SH-SY5Y (cell line): ENCODE measurements at regions not wholly inside any gene's neighbourhood (a gene's known extent, or its start where the extent isn't known, plus 50 kb on each side); places are given as distances from the start of the nearest gene placed in this dataset.

ENCODE experiments used
- GATA2 ChIP-seq: IDR thresholded peaks from 2 replicates; pipeline ENCODE4 v1.6.1; 2011; ENCODE audit warnings: mild to moderate bottlenecking, low read depth, low read length
- GATA3 ChIP-seq: IDR thresholded peaks from 2 replicates; pipeline ENCODE4 v1.6.1; 2011; ENCODE audit warnings: low read depth, mild to moderate bottlenecking, low read length, moderate library complexity

DNA sequence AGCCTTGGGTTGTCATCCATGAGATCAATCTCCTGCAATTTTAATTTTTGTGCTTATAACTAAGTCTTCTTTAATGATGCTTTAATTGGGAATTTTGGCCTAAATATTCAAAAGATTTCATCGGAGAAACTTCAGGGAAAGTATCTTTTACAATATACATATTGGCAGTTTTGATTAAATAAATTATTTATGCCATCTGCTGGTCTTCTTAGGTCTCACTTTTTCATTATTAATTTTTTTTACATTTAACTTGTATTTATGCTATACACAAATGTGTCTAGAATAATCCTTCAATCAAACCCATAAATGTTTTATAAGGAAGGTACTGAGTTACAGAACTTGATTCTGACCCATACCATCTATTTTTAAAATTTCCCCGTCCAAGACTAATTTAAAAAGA, 95.1 kb upstream of the XPO1 start:
- TF ChIP-seq GATA3 (no peak), GATA2 (no peak)

DNA sequence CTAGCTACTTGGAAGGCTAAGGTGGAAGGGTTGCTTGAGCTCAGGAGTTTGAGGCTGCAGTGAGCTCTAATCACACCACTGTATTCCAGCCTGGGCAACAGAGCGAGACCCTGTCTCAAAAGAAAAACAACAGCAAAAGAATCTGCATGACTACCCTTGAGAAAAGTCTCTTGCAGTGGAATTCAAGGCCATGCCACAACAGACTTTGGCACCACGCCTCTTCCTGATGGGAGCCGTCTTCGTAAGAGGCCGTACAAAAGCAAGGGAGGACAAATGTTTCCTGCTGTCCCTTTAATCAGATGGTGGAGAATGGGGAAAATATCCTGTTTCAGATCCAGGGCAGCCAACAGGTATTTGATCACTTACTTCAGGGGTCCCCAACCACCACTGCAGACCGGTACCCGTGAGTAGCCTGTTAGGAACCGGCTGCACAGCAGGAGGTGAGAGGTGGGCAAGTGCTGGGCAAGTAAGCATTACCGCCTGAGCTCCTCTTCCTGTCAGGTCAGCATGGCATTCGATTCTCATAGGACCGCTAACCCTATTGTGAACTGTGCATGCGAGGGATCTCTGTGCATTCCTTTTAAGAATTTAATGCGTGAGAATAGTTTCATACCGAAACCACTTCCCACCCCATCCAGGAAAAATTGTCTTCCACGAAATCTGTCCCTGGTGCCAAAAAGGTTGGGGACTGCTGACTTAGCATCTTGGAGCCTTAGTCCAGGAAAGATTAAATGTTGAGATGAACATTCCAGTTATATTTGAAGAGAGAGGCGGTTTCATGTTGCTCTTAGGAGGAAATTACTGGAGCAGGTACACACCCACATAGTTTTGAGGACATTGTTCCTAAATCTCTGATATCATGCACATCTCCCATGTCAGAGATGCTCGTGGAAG, 94.4 kb upstream of the XPO1 start:
- no peak for TF ChIP-seq GATA3
- TF ChIP-seq GATA2 = no peak

DNA sequence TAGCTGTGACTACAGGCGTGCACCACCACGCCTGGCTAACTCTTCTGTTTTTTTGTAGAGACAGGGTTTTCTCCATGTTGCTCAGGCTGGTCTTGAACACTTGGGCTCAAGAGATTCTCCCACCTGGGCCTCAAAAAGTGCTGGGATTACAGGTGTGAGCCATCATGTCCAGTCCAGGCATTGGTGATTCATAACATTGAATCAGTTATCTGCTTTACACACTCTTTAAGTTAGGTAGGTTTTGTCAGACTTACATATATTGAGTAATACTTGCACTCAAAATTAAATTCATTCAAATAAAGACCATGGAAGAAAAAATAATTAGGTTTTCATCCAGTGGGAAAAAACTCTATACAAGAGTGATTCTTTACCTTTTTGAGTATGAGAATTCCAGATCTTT, 93.2 kb upstream of the XPO1 start:
- no peak for TF ChIP-seq GATA3
- TF ChIP-seq GATA2 = no peak

DNA sequence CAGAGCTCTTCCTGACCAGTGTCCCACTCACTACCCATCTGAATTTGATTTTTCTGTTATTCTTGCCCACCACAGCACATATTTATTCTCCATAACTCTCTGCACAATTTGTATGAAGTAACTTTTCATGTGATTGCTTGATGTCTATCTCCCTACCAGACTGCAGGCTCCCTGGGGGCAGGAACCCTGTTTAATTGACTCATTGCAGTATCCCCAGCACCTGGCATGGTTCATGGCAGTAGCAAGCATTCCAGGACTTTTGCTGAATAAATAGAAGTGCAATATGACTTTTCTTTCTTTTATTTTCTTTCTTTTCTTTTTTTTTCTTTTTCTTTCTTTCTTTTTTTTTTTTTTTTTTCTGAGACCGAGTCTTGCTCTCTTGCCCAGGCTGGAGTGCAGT, 88.7 kb upstream of the XPO1 start:
- no peak for TF ChIP-seq GATA2
- no peak for TF ChIP-seq GATA3

GRCh38 chr2:61623747-61624146, 85.6 kb upstream of the XPO1 start:
- TF ChIP-seq GATA3 (no peak), GATA2 (no peak)

- TF ChIP-seq GATA3 (no peak), GATA2 (no peak)
Observed at GRCh38 chr2:61620244-61621159, 82.3 kb upstream of the XPO1 start.

DNA sequence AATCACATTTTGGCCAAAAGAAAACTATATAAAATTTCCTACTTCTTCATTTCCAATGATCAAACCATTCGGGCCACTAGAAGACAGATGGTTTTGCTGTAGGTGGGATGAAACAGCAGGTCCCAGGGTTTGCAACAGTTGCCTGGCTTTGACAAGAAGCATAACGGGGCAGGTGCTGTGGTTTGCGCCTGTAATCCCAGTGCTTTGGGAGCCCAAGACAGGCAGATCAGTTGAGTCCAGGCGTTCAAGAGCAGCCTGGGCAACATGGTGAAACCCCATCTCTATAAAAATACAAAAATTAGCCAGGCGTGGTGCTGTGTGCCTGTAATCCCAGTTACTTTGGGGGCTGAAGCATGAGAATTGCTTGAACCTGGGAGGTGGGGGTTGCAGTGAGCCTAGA, 81.4 kb upstream of the XPO1 start:
- TF ChIP-seq GATA3 = no peak
- TF ChIP-seq GATA2 = no peak

DNA sequence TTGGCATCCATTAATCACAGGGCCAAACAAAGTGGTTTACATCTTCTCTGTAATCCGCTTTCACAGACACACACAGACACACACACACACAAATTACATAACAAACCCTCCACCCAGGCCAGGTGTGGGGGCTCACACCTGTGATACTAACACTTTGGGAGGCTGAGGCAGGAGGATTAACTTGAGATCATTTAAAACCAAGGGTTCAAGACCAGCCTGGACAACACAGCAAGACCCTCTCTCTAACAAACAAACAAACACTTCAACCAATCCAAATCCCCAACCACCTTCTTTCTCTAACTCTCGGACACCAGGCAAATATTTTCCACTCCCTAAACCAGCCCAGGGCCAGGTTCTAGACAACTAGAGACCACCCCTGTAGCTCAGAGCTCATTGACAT, 79.5 kb upstream of the XPO1 start:
- TF ChIP-seq GATA2 = no peak
- TF ChIP-seq GATA3 = no peak

- TF ChIP-seq GATA3 (no peak), GATA2 (no peak)
Observed at GRCh38 chr2:61605245-61605644, 67.1 kb upstream of the XPO1 start.

- TF ChIP-seq GATA3 (no peak), GATA2 (no peak)
Observed at GRCh38 chr2:61604433-61604832, 66.3 kb upstream of the XPO1 start.

DNA sequence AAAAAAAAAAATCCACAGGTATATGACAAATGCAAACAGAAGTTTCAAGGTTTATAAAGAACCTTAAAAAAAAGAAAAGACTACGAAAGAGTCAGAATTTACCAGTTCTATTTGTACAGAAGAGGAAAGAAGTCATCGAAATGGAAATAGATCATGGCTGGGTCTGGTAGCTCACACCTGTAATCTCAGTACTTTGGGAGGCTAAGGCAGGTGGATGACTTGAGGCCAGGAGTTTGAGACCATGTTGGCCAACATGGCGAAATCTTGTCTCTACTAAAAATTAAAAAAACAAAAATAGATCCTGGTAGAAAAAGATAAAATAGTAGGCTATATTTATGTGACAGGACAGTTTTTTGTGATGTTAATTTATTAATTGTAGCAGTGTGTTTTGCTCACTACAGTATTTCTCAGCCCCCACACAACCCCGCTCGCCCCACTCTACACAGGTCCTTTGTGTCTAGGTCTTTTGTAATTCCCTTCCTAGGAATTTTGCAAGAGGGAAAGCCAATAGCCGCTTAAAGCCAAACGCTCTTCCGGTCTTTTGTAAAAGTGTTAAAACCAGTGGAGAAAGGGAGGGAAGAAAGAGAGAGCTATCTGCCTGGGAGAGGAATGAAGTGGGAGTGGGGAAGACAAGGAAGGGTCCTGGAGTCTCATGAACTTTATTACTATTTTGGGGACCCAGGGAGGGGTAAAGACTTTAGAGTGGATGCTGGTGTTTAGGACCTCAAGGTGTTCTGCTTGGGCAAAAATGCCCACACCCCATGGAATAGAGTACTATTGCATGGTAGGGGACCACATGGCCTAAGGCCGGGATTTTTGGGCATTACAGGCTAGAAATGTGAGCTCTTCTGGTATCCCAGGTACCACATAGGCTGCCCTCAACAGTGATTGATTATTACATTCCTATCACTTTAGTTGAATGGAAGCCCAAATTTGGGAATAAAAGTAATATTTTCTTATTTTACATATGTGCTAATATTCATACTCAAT, 59.4 kb upstream of the XPO1 start:
- TF ChIP-seq GATA2 (no peak), GATA3 (no peak)

- TF ChIP-seq GATA2 (no peak), GATA3 (no peak)
Observed at GRCh38 chr2:61590214-61590613, 52.1 kb upstream of the XPO1 start.

GRCh38 chr2:61588566-61588965, 50.4 kb upstream of the XPO1 start:
- TF ChIP-seq GATA3 (no peak), GATA2 (no peak)
